Breast epithelium (tissue), 3 donors: ENCODE measurements at regions not wholly inside any gene's neighbourhood (a gene's known extent, or its start where the extent isn't known, plus 50 kb on each side); places are given as distances from the start of the nearest gene placed in this dataset.

ENCODE experiments used
- POLR2A ChIP-seq: fragments of 450-650 bp; IDR thresholded peaks from one replicate; pipeline ENCODE4 v1.6.1; 2016; ENCODE audit warnings: antibody characterized with exemption, mild to moderate bottlenecking, moderate library complexity
- POLR2AphosphoS5 ChIP-seq, 3 donors: sonication (generic); formaldehyde crosslinking; IDR thresholded peaks; one replicate each; pipeline ENCODE4 v1.6.1; 2017; ENCODE audit warnings: antibody characterized with exemption in 3 of 3
- TF ChIP-seq, protein P1 (sequence below), 3 donors: fragments of 450-650 bp; IDR thresholded peaks; one replicate each; pipeline ENCODE4 v1.5.1; 2016 to 2017; ENCODE audit warnings: antibody characterized with exemption in 3 of 3, mild to moderate bottlenecking in 3 of 3, moderate library complexity in 3 of 3

GRCh38 chr3:102974333-102974732, 539.5 kb downstream of the ZPLD1 start:
- TF ChIP-seq, protein P1, sequence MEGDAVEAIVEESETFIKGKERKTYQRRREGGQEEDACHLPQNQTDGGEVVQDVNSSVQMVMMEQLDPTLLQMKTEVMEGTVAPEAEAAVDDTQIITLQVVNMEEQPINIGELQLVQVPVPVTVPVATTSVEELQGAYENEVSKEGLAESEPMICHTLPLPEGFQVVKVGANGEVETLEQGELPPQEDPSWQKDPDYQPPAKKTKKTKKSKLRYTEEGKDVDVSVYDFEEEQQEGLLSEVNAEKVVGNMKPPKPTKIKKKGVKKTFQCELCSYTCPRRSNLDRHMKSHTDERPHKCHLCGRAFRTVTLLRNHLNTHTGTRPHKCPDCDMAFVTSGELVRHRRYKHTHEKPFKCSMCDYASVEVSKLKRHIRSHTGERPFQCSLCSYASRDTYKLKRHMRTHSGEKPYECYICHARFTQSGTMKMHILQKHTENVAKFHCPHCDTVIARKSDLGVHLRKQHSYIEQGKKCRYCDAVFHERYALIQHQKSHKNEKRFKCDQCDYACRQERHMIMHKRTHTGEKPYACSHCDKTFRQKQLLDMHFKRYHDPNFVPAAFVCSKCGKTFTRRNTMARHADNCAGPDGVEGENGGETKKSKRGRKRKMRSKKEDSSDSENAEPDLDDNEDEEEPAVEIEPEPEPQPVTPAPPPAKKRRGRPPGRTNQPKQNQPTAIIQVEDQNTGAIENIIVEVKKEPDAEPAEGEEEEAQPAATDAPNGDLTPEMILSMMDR (IDR thresholded peaks at IDR 0.05) = no peak
- TF ChIP-seq POLR2AphosphoS5 (IDR thresholded peaks at IDR 0.05) (no peak), POLR2A (no peak)
